H9 (cell line): ENCODE measurements at regions not wholly inside any gene's neighbourhood (a gene's known extent, or its start where the extent isn't known, plus 50 kb on each side); places are given as distances from the start of the nearest gene placed in this dataset.

Experiments
- DNase-seq: peaks from one replicate; pipeline ENCODE4 v3.0.0-alpha.2; 2017
- H2AFZ ChIP-seq: one replicate; pipeline ENCODE4 v1.6.1; 2013; ENCODE audit warnings: mild to moderate bottlenecking, low read length, control low read depth, moderate library complexity
- H2AK5ac ChIP-seq: 2 replicates; pipeline ENCODE4 v1.6.1; 2013; ENCODE audit warnings: low read length, control low read depth, mixed read lengths; ENCODE audit not compliant: insufficient read length
- H2BK120ac ChIP-seq: one replicate; pipeline ENCODE4 v1.6.1; 2013; ENCODE audit warnings: low read depth, mild to moderate bottlenecking, low read length, control low read depth, inconsistent platforms; ENCODE audit not compliant: poor library complexity, severe bottlenecking
- H2BK12ac ChIP-seq: 2 replicates; pipeline ENCODE4 v1.6.1; 2013; ENCODE audit warnings: low read length, control low read depth, mixed read lengths, low read depth; ENCODE audit not compliant: insufficient read length
- H2BK15ac ChIP-seq: 2 replicates; pipeline ENCODE4 v1.6.1; 2013; ENCODE audit warnings: low read depth, low read length, control low read depth
- H2BK20ac ChIP-seq: one replicate; pipeline ENCODE4 v1.6.1; 2013; ENCODE audit warnings: low read depth, mild to moderate bottlenecking, low read length, control low read depth, inconsistent platforms; ENCODE audit not compliant: poor library complexity, severe bottlenecking
- H2BK5ac ChIP-seq: 2 replicates; pipeline ENCODE4 v1.6.1; 2013; ENCODE audit warnings: low read length, control low read depth, mixed read lengths; ENCODE audit not compliant: insufficient read length
- H3K14ac ChIP-seq: 2 replicates; pipeline ENCODE4 v1.6.1; 2013; ENCODE audit warnings: low read length, control low read depth; ENCODE audit not compliant: insufficient read depth
- H3K18ac ChIP-seq: 2 replicates; pipeline ENCODE4 v1.6.1; 2013; ENCODE audit warnings: low read depth, mild to moderate bottlenecking, mixed read lengths, low read length, control low read depth; ENCODE audit not compliant: insufficient read length
- H3K23ac ChIP-seq: 2 replicates; pipeline ENCODE4 v1.6.1; 2013; ENCODE audit warnings: low read length, control low read depth, mixed read lengths, low read depth; ENCODE audit not compliant: insufficient read length
- H3K23me2 ChIP-seq: 2 replicates; pipeline ENCODE4 v1.6.1; 2013; ENCODE audit warnings: low read depth, mild to moderate bottlenecking, mixed read lengths, low read length, control low read depth; ENCODE audit not compliant: insufficient read length, poor library complexity, severe bottlenecking
- H3K27ac ChIP-seq: 2 replicates; pipeline ENCODE4 v1.5.1; 2013; ENCODE audit warnings: low read length, control low read depth, mixed read lengths, low read depth; ENCODE audit not compliant: insufficient read length
- H3K27me3 ChIP-seq: 2 replicates; pipeline ENCODE4 v1.6.1; 2013; ENCODE audit warnings: low read length, control low read depth, inconsistent platforms; ENCODE audit not compliant: insufficient read depth
- H3K4ac ChIP-seq: 2 replicates; pipeline ENCODE4 v1.6.1; 2013; ENCODE audit warnings: low read depth, mild to moderate bottlenecking, control low read depth, inconsistent platforms, low read length, moderate library complexity
- H3K4me1 ChIP-seq: 2 replicates; pipeline ENCODE4 v1.6.1; 2013; ENCODE audit warnings: low read length, control low read depth, inconsistent platforms; ENCODE audit not compliant: insufficient read depth
- H3K4me2 ChIP-seq: 2 replicates; pipeline ENCODE4 v1.6.1; 2013; ENCODE audit warnings: low read length, control low read depth, mixed read lengths; ENCODE audit not compliant: insufficient read length, insufficient read depth
- H3K56ac ChIP-seq: 2 replicates; pipeline ENCODE4 v1.6.1; 2013; ENCODE audit warnings: low read depth, mild to moderate bottlenecking, mixed read lengths, low read length, control low read depth; ENCODE audit not compliant: insufficient read length
- H3K79me1 ChIP-seq: 2 replicates; pipeline ENCODE4 v1.6.1; 2013; ENCODE audit warnings: low read depth, mild to moderate bottlenecking, moderate library complexity, low read length, control low read depth, inconsistent platforms; ENCODE audit not compliant: insufficient read depth, poor library complexity, severe bottlenecking
- H3K79me2 ChIP-seq: 2 replicates; pipeline ENCODE4 v1.6.1; 2013; ENCODE audit warnings: low read length, control low read depth, inconsistent platforms; ENCODE audit not compliant: insufficient read depth
- H3K9ac ChIP-seq: 2 replicates; pipeline ENCODE4 v1.6.1; 2013; ENCODE audit warnings: low read length, control low read depth, mixed read lengths; ENCODE audit not compliant: insufficient read length; ENCODE audit errors: extremely low read depth
- H3K9me3 ChIP-seq: one replicate; pipeline ENCODE4 v1.6.1; 2013; ENCODE audit warnings: low read depth, low read length, inconsistent platforms; ENCODE audit not compliant: control insufficient read depth
- H3T11ph ChIP-seq: one replicate; pipeline ENCODE4 v1.6.1; 2013; ENCODE audit warnings: mild to moderate bottlenecking, low read length, control low read depth, inconsistent platforms
- H4K20me1 ChIP-seq: one replicate; pipeline ENCODE4 v1.6.1; 2013; ENCODE audit not compliant: control insufficient read depth, insufficient read length, insufficient read depth
- H4K5ac ChIP-seq: 2 replicates; pipeline ENCODE4 v1.6.1; 2013; ENCODE audit warnings: low read depth, mild to moderate bottlenecking, mixed read lengths, low read length, control low read depth; ENCODE audit not compliant: insufficient read length
- H4K8ac ChIP-seq: replicated peaks from 2 replicates; pipeline ENCODE4 v1.6.1; 2013; ENCODE audit warnings: low read length, control low read depth, mixed read lengths, low read depth; ENCODE audit not compliant: insufficient read length
- H4K91ac ChIP-seq: 2 replicates; pipeline ENCODE4 v1.6.1; 2013; ENCODE audit warnings: low read depth, mild to moderate bottlenecking, moderate library complexity, mixed read lengths, low read length, control low read depth; ENCODE audit not compliant: insufficient read length
- H3K27ac Mint-ChIP-seq, 3 experiments: 2 replicates in 2 of 3; 3 replicates in 1 of 3; pipeline ENCODE4 v1.8.0; 2020 to 2021; ENCODE audit warnings: mixed read lengths in 3 of 3, mild to moderate bottlenecking in 1 of 3, moderate library complexity in 1 of 3
- H3K27me3 Mint-ChIP-seq: 2 replicates; pipeline ENCODE4 v1.8.0; 2021; ENCODE audit warnings: low read depth, mild to moderate bottlenecking, moderate library complexity, mixed read lengths
- H3K36me3 Mint-ChIP-seq, 3 experiments: 2 replicates in 2 of 3; 3 replicates in 1 of 3; pipeline ENCODE4 v1.8.0; 2020 to 2021; ENCODE audit warnings: low read depth in 3 of 3, mixed read lengths in 3 of 3; ENCODE audit not compliant: insufficient read depth in 1 of 3
- H3K4me1 Mint-ChIP-seq, 2 experiments: 2 replicates each; pipeline ENCODE4 v1.8.0; 2020; ENCODE audit warnings: mixed read lengths in 2 of 2
- H3K4me3 Mint-ChIP-seq, 2 experiments: 2 replicates in 1 of 2; 3 replicates in 1 of 2; pipeline ENCODE4 v1.8.0; 2020 to 2021; ENCODE audit warnings: mild to moderate bottlenecking in 2 of 2, mixed read lengths in 2 of 2, moderate library complexity in 1 of 2
- H3K9me3 Mint-ChIP-seq, 2 experiments: 2 replicates in 1 of 2; 3 replicates in 1 of 2; pipeline ENCODE4 v1.8.0; 2020; ENCODE audit warnings: mild to moderate bottlenecking in 2 of 2, mixed read lengths in 2 of 2, moderate library complexity in 1 of 2
- WGBS: extraction: QIAGEN DNeasy Blood & Tissue Kit; methylation state at CpG from one replicate; pipeline ENCODE4 v1.1.7; 2013; ENCODE audit warnings: missing lambda C conversion rate, low lambda C conversion rate, mixed read lengths; ENCODE audit not compliant: insufficient read length; ENCODE audit errors: extremely low coverage; 5-methylcytosine and 5-hydroxymethylcytosine counted together
- TF ChIP-seq, protein P1 (sequence below): fragments of 200-600 bp; sonication (generic); conservative IDR thresholded peaks from 3 replicates; pipeline ENCODE4 v1.8.0; 2021; ENCODE audit warnings: antibody characterized with exemption, mild to moderate bottlenecking

DNA sequence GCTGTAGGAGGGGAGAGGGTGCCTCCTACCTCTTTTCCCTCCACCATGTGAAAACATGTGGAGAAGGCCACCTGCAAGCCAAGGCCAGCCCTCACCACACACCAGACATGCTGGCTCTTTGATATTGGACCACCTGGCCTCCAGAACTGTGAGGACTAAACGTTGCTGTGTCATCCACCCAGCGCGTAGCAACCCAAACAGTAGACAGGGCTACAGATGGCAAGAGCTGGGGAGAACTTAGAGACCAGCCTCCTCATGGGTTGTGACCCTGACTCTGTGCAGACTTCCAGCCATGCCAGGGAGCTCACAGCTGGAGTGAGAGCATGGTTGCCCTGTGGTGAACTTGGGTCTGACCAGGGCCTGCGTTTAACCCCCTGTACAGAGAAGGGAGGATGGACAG, 195.9 kb upstream of the CST7 start:
- peak; percentile 17 for DNase-seq
- H4K5ac ChIP-seq: no peak overlapping the region
- no peak overlapping the region for H3K56ac ChIP-seq

More for the DNA sequence above, 195.9 kb upstream of the CST7 start:
- Histone ChIP-seq H3K23ac (no peak overlapping the region), H4K20me1 (no peaks in the 10 kb centered on the region), H3K9ac (no peak overlapping the region), H2AFZ (no peak overlapping the region), H3K23me2 (no peaks in the 10 kb centered on the region), H3K4me2 (no peak overlapping the region), H3K79me2 (no peaks in the 10 kb centered on the region), H3K4me1 (no peaks in the 10 kb centered on the region), H2BK120ac (no peak overlapping the region), H2BK15ac (no peak overlapping the region), H3K18ac (no peak overlapping the region), H3T11ph (no peak overlapping the region), H2BK5ac (no peak overlapping the region), H4K8ac (no peak overlapping the region), H2BK12ac (no peak overlapping the region), H3K27ac (no peak overlapping the region), H3K79me1 (no peaks in the 10 kb centered on the region), H2BK20ac (no peak overlapping the region), H3K4ac (no peak overlapping the region), H4K91ac (no peak overlapping the region), H3K9me3 (no peaks in the 10 kb centered on the region), H3K14ac (no peak overlapping the region), H2AK5ac (no peak overlapping the region), H3K27me3 (no peaks in the 10 kb centered on the region)
- Mint-ChIP-seq H3K9me3 (no peaks in the 10 kb centered on the region; a peak in 1 of 5 replicates), H3K27me3 (no peaks in the 10 kb centered on the region), H3K27ac (no peak overlapping the region), H3K36me3 (no peaks in the 10 kb centered on the region), H3K4me3 (no peak overlapping the region), H3K4me1 (peaks cover 0 to 4% of the 10 kb centered on the region in 2 experiments; a peak in 1 of 4 replicates)
- TF ChIP-seq, protein P1, sequence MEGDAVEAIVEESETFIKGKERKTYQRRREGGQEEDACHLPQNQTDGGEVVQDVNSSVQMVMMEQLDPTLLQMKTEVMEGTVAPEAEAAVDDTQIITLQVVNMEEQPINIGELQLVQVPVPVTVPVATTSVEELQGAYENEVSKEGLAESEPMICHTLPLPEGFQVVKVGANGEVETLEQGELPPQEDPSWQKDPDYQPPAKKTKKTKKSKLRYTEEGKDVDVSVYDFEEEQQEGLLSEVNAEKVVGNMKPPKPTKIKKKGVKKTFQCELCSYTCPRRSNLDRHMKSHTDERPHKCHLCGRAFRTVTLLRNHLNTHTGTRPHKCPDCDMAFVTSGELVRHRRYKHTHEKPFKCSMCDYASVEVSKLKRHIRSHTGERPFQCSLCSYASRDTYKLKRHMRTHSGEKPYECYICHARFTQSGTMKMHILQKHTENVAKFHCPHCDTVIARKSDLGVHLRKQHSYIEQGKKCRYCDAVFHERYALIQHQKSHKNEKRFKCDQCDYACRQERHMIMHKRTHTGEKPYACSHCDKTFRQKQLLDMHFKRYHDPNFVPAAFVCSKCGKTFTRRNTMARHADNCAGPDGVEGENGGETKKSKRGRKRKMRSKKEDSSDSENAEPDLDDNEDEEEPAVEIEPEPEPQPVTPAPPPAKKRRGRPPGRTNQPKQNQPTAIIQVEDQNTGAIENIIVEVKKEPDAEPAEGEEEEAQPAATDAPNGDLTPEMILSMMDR: no peak
- no CpG with 5 or more reads among the region's 4 CpGs for WGBS
